ENCODE measurements at regions not wholly inside any gene's neighbourhood (a gene's known extent, or its start where the extent isn't known, plus 50 kb on each side); places are given as distances from the start of the nearest gene placed in this dataset.
"Not testable (repeated sequence)": the region's sequence is repeated elsewhere in the genome, so short reads cannot be mapped to it uniquely, and the experiment has no call there.

DNA sequence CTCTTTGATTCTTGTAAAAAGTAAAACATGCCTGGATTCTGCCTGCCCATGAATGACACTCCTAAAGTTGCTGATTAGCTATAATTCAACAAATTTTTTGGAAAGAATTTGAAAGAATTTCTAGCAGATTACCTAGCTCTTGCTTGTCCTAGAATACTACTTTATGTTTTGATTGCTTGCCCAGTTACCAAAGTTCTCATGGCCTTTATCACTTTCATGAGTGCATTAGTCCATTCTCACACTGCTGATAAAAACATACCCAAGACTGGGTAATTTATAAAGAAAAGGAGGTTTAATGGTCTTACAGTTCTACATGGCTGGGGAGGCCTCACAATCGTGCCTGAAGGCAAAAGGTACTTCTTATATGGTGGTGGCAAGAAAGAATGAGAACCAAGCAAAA is 1137.3 kb downstream of the SORCS1 start:
- Histone ChIP-seq H3K9me3 (no peaks in the 10 kb centered on the region), H3K27ac (no peak overlapping the region), H3K36me3 (no peaks in the 10 kb centered on the region), H3K27me3 (replicated peaks; ENCODE audit: insufficient read depth) (no peaks in the 10 kb centered on the region), H3K4me1 (replicated peaks) (no peaks in the 10 kb centered on the region), H3K4me3 (no peak overlapping the region)
- DNase-seq (ENCODE audit: low spot score), result no peak
- TF ChIP-seq POLR2A (IDR thresholded peaks at IDR 0.05), result no peak
- TF ChIP-seq POLR2AphosphoS5 (IDR thresholded peaks at IDR 0.05), result no peak
- no peak for TF ChIP-seq CTCF (IDR thresholded peaks at IDR 0.05)
- 74% methylated on average over 1 of the region's 1 CpG for WGBS
- intact Hi-C loops (cut with DNase I), result no loop called here

DNA sequence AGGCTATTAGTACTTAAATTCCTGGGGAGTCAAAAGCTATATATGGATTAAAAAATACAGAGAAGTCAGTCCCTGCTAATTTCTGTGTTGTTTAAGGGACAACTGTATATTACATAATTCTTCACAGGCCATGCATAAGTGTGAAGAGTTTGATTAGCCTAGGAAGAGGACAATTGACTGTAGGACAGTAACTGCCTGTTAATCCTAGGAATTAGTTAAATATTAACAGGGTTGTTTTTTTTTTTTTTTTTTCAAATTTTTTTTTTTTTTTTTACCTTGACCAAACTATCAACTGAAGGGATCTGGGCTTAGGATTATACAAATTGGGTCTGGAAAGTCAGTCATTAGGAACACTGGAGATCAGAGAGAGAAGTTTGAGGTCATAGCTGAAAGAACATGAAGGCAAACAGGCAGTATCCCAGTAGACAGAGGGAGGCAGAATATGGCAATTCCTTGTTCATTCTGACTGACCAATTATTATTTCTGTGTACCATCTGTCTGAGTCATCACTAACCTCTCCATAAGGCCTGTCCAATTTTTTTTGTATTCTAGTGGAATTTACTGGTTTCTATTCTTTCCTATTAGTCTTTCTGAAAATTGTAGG is 1139.2 kb downstream of the SORCS1 start:
- Histone ChIP-seq H3K9me3 (no peaks in the 10 kb centered on the region), H3K27ac (no peak overlapping the region), H3K36me3 (no peaks in the 10 kb centered on the region), H3K4me3 (no peak overlapping the region), H3K27me3 (replicated peaks; ENCODE audit: insufficient read depth) (no peaks in the 10 kb centered on the region), H3K4me1 (replicated peaks) (no peaks in the 10 kb centered on the region)
- no peak for DNase-seq (ENCODE audit: low spot score)
- intact Hi-C loops (cut with DNase I), result no loop called here
- TF ChIP-seq CTCF (IDR thresholded peaks at IDR 0.05) (no peak), POLR2AphosphoS5 (IDR thresholded peaks at IDR 0.05) (no peak), POLR2A (IDR thresholded peaks at IDR 0.05) (no peak)

DNA sequence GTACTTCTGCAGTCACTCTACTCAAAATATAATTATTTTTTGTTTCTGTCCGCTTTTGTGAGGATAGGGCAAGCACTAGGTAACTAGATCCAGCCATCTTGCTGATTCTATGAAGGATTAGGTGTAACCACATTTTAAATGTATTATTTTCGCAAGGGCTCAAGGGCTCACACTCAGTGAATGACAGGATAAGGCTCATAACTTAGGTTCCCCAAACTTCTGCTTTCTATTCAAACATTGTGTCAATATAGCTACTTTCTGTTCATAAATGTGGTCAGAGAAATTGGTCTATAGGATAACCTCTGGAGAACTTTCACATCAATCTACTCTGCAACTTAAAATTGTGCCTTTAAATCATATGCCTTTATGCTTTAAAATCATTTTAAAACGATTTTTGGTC is 1141.2 kb downstream of the SORCS1 start:
- no peak for DNase-seq (ENCODE audit: low spot score)
- Histone ChIP-seq H3K27me3 (replicated peaks; ENCODE audit: insufficient read depth) (no peaks in the 10 kb centered on the region), H3K9me3 (no peaks in the 10 kb centered on the region), H3K4me3 (no peak overlapping the region), H3K27ac (no peak overlapping the region), H3K4me1 (replicated peaks) (no peaks in the 10 kb centered on the region), H3K36me3 (no peaks in the 10 kb centered on the region)
- intact Hi-C loops (cut with DNase I), result no loop called here
- TF ChIP-seq CTCF (IDR thresholded peaks at IDR 0.05) (no peak), POLR2AphosphoS5 (IDR thresholded peaks at IDR 0.05) (no peak), POLR2A (IDR thresholded peaks at IDR 0.05) (no peak)
- 79% methylated on average over 3 of the region's 3 CpGs for WGBS

DNA sequence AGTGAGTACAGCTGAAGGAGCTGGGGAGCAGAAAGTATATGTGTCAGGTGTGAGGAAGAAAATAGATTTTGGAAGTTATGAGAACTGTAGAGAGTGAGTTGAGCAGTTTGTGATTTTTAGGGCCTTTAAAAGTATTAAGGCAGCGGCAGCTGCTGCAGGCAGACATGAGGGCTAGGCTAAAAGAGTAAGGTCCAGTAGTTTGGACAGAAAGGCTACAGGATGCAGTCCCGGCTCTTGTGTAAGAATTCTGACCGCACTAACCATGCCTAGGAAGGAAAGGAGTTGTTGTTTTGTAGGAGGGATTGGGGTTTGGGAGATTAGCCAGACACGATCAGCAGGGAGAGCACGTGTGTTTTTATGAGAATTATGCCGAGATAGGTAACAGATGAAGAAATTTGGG is 1144.9 kb downstream of the SORCS1 start:
- H3K36me3 ChIP-seq; H3K4me1 ChIP-seq (replicated peaks); H3K27me3 ChIP-seq (replicated peaks; ENCODE audit: insufficient read depth); H3K9me3 ChIP-seq; H3K27ac ChIP-seq; intact Hi-C loops (cut with DNase I); H3K4me3 ChIP-seq; DNase-seq (ENCODE audit: low spot score): not testable (repeated sequence)
- 82% methylated on average over 6 of the region's 6 CpGs for WGBS

DNA sequence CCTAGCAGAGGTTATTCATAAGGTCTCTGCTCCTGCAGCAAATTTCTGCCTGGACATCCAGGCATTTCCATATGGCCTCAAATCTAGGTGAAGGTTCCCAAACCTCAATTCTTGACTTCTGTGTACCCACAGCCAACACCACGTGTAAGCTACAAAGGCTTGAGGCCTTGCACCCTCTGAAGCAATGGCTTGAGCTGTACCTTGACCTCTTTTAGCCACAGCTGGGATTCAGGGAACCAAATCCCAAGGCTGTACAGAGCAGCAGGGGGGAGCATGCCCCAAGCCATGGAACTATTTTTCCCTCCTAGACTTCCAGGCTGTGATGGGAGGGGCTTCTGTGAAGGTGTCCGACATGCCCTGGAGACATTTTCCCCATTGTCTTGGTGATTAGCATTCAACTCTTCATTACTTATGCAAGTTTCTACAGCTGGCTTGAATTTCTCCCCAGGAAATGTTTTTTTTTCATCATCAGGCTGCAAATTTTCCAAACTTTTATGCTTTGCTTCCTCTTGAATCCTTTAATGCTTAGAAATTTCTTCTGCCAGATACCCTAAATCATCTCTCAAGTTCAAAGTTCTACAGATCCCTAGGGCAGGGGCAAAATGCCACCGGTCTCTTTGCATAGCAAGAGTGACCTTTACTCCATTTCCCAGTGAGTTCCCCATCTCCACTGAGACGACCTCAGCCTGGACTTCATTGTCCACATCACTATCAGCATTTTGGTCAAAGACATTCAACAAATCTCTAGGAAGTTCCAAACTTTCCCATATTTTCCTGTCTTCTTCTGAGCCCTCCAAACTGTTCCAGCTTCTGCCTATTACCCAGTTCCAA is 1148.9 kb downstream of the SORCS1 start:
- H3K27me3 ChIP-seq (replicated peaks; ENCODE audit: insufficient read depth); H3K4me3 ChIP-seq; intact Hi-C loops (cut with DNase I); H3K4me1 ChIP-seq (replicated peaks); H3K27ac ChIP-seq; H3K9me3 ChIP-seq; DNase-seq (ENCODE audit: low spot score); H3K36me3 ChIP-seq: not testable (repeated sequence)
- WGBS, result 84% methylated on average over 4 of the region's 4 CpGs

- Histone ChIP-seq H3K4me1 (replicated peaks) (no peaks in the 10 kb centered on the region), H3K9me3 (no peaks in the 10 kb centered on the region), H3K27ac (no peak overlapping the region), H3K4me3 (no peak overlapping the region), H3K36me3 (no peaks in the 10 kb centered on the region), H3K27me3 (replicated peaks; ENCODE audit: insufficient read depth) (no peaks in the 10 kb centered on the region)
- DNase-seq (ENCODE audit: low spot score), result no peak
- TF ChIP-seq POLR2AphosphoS5 (IDR thresholded peaks at IDR 0.05) (no peak), POLR2A (IDR thresholded peaks at IDR 0.05) (no peak), CTCF (IDR thresholded peaks at IDR 0.05) (no peak)
- 46% methylated on average over 3 of the region's 3 CpGs for WGBS
- intact Hi-C loops (cut with DNase I), result no loop called here
These were observed 1153.3 kb downstream of the SORCS1 start for GRCh38 chr10:106011250-106011649.
